ENCODE measurements at regions not wholly inside any gene's neighbourhood (a gene's known extent, or its start where the extent isn't known, plus 50 kb on each side); places are given as distances from the start of the nearest gene placed in this dataset.
"Not testable (repeated sequence)": the region's sequence is repeated elsewhere in the genome, so short reads cannot be mapped to it uniquely, and the experiment has no call there.

DNA sequence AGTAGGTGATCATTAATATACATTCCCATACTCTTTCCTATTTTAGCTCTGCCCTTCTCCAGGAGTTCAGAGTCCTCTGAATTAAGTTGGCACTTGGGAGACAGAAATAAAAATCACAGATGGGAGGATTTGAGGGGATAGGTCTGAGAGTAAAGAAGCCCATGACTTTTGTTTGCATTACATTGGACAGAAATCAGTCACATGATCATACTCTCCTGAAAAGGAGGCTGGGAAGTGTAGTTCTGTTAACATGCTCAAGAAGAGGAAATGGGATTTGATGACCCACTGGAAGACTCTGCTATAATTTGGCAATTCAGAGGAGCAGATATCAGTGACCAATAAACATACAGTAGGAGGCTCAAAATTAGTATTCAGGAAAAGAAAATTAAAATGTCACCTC, 674.9 kb upstream of the C16orf82 start:
- no peak for ATAC-seq (ENCODE audit: low FRiP score)
- Histone ChIP-seq H3K9me3 (ENCODE audit: control insufficient read depth, low read length) (no peaks in the 10 kb centered on the region), H3K36me3 (ENCODE audit: control insufficient read depth in 1 of 2, insufficient read depth in 2 of 2, low read length in 1 of 2) (no peaks in the 10 kb centered on the region), H3K27ac (ENCODE audit: low read depth in 1 of 2, low read length in 2 of 2) (no peak overlapping the region), H3K4me3 (ENCODE audit: low read length in 2 of 2) (no peak overlapping the region), H3K27me3 (ENCODE audit: control insufficient read depth in 1 of 2, insufficient read depth in 2 of 2, low read length in 1 of 2) (no peaks in the 10 kb centered on the region), H3K4me1 (ENCODE audit: control insufficient read depth in 1 of 2, insufficient read depth in 2 of 2, low read length in 2 of 2) (no peaks in the 10 kb centered on the region)
- intact Hi-C loops (cut with DNase I), result no loop called here
- DNase-seq, result no peak

DNA sequence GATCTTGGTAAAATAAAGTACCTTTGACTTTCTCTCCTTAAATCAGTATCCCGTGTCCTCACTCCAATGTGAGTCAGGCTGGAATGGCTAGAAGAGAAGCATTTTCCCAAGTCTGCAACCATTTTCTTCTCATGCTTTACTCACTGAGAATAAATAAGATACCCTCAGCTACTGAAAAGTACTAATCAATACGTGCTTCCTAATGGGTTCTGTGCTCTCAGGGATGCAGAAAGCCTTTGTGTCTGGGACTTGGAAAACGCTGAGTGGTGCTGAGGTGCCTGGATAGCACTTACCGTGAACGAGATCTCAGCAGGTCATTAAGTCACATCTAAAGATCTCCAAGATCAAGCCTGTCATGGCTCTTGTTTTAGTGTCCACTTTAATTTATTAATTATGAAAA, 672.3 kb upstream of the C16orf82 start:
- H3K27me3 ChIP-seq (ENCODE audit: control insufficient read depth in 1 of 2, insufficient read depth in 2 of 2, low read length in 1 of 2), result no peaks in the 10 kb centered on the region
- H3K4me3 ChIP-seq (ENCODE audit: low read length in 2 of 2), result no peak overlapping the region
- intact Hi-C loops (cut with DNase I), result no loop called here
- H3K27ac ChIP-seq (ENCODE audit: low read depth in 1 of 2, low read length in 2 of 2), result no peak overlapping the region
- no peaks in the 10 kb centered on the region for H3K36me3 ChIP-seq (ENCODE audit: control insufficient read depth in 1 of 2, insufficient read depth in 2 of 2, low read length in 1 of 2)
- 63 to 64% methylated on average over 5 of the region's 5 CpGs for WGBS, 2 donors
- no peaks in the 10 kb centered on the region for H3K9me3 ChIP-seq (ENCODE audit: control insufficient read depth, low read length)
- no peaks in the 10 kb centered on the region for H3K4me1 ChIP-seq (ENCODE audit: control insufficient read depth in 1 of 2, insufficient read depth in 2 of 2, low read length in 2 of 2)
- DNase-seq (no peak), ATAC-seq (ENCODE audit: low FRiP score) (no peak)

DNA sequence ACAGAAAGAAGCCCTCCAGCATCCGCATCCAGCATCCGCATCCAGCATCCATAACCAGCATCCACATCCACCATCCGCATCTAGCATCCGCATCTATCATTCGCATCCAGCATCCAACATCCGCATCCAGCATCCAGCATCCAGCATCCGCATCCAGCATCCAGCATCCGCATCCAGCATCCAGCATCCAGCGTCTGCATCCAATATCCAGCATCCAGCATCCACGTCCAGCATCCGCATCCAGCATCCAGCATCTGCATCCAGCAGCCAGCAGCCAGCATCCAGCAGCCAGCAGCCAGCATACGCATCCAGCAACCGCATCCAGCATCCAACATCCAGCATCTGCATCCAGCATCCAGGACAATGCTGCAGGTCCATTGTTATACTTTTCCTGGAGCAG, 671.0 kb upstream of the C16orf82 start:
- H3K27me3 ChIP-seq (ENCODE audit: control insufficient read depth in 1 of 2, insufficient read depth in 2 of 2, low read length in 1 of 2), result no peaks in the 10 kb centered on the region
- H3K36me3 ChIP-seq (ENCODE audit: control insufficient read depth in 1 of 2, insufficient read depth in 2 of 2, low read length in 1 of 2), result no peaks in the 10 kb centered on the region
- intact Hi-C loops (cut with DNase I), result no loop called here
- ATAC-seq (ENCODE audit: low FRiP score) (no peak), DNase-seq (no peak)
- no peak overlapping the region for H3K4me3 ChIP-seq (ENCODE audit: low read length in 2 of 2)
- no peaks in the 10 kb centered on the region for H3K4me1 ChIP-seq (ENCODE audit: control insufficient read depth in 1 of 2, insufficient read depth in 2 of 2, low read length in 2 of 2)
- H3K9me3 ChIP-seq (ENCODE audit: control insufficient read depth, low read length), result no peaks in the 10 kb centered on the region
- WGBS, 2 donors, result 86 to 87% methylated on average over 13 of the region's 13 CpGs
- H3K27ac ChIP-seq (ENCODE audit: low read depth in 1 of 2, low read length in 2 of 2), result no peak overlapping the region

DNA sequence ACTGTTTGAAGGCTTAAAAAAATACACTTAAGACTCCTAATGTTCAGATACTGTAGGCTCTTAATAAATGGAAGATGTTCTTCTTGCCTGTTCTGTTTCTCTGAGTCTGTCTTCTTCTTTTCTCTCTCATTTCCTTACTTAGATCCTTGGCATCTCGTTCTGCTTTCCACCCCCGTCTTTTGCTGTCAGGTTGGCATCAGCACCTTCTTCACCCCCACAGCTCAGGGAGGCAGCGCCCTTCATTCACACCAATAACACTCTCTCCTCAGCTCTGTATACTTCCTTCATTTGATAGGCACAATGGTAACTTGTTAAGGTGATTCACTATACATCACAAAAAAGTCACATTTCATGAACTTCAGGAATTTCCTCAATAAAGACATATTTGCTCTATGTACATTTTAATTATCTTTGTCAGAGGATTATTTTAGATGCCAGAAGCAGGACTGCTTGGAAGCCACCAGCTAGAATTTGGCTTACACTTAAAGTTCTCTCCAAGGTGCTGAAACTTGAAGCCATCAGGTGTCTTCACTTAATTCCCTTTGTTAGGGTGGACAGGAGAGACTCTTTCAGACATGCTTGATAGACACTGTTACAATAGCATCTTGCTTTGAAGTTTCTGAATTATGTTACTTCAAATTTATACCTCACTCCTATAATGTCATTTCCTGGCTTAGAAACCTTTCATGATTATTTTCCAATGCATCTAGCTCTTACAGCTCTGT, 670.1 kb upstream of the C16orf82 start:
- intact Hi-C loops (cut with DNase I), result no loop called here

DNA sequence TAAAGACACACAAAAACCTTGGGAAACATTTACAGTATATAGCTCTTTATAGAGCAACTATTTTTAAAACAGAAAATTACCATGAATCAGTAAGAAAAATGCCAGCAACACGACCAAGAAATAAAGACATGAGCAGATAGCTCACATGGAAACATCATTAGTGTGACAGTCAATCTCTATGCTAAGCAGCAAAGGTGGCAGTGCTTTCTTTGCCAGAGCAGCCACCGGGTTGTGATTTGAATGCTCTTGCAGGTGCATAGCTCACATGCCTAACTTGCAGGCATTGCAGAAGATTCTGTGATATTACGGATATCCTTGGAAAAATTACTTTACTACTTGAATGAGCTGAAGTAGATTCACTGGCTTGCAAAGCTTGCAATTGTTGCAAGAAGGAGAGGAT, 652.9 kb upstream of the C16orf82 start:
- no peak overlapping the region for H3K27ac ChIP-seq (ENCODE audit: low read depth in 1 of 2, low read length in 2 of 2)
- H3K4me1 ChIP-seq (ENCODE audit: control insufficient read depth in 1 of 2, insufficient read depth in 2 of 2, low read length in 2 of 2), result no peaks in the 10 kb centered on the region
- DNase-seq (no peak), ATAC-seq (ENCODE audit: low FRiP score) (no peak)
- H3K4me3 ChIP-seq (ENCODE audit: low read length in 2 of 2), result no peak overlapping the region
- no peaks in the 10 kb centered on the region for H3K27me3 ChIP-seq (ENCODE audit: control insufficient read depth in 1 of 2, insufficient read depth in 2 of 2, low read length in 1 of 2)
- H3K36me3 ChIP-seq (ENCODE audit: control insufficient read depth in 1 of 2, insufficient read depth in 2 of 2, low read length in 1 of 2), result no peaks in the 10 kb centered on the region
- no peaks in the 10 kb centered on the region for H3K9me3 ChIP-seq (ENCODE audit: control insufficient read depth, low read length)
- 37 to 51% methylated on average over 3 of the region's 3 CpGs for WGBS, 2 donors
- intact Hi-C loops (cut with DNase I), result no loop called here

More for the DNA sequence above, 670.1 kb upstream of the C16orf82 start:
- no peak for ATAC-seq (ENCODE audit: low FRiP score)
- Histone ChIP-seq H3K36me3 (ENCODE audit: control insufficient read depth in 1 of 2, insufficient read depth in 2 of 2, low read length in 1 of 2) (no peaks in the 10 kb centered on the region), H3K4me1 (ENCODE audit: control insufficient read depth in 1 of 2, insufficient read depth in 2 of 2, low read length in 2 of 2) (no peaks in the 10 kb centered on the region), H3K9me3 (ENCODE audit: control insufficient read depth, low read length) (no peaks in the 10 kb centered on the region), H3K27me3 (ENCODE audit: control insufficient read depth in 1 of 2, insufficient read depth in 2 of 2, low read length in 1 of 2) (no peaks in the 10 kb centered on the region), H3K27ac (ENCODE audit: low read depth in 1 of 2, low read length in 2 of 2) (no peak overlapping the region), H3K4me3 (ENCODE audit: low read length in 2 of 2) (no peak overlapping the region)
- WGBS, 2 donors, result 50 to 55% methylated on average over 3 of the region's 3 CpGs
- DNase-seq, result no peak

DNA sequence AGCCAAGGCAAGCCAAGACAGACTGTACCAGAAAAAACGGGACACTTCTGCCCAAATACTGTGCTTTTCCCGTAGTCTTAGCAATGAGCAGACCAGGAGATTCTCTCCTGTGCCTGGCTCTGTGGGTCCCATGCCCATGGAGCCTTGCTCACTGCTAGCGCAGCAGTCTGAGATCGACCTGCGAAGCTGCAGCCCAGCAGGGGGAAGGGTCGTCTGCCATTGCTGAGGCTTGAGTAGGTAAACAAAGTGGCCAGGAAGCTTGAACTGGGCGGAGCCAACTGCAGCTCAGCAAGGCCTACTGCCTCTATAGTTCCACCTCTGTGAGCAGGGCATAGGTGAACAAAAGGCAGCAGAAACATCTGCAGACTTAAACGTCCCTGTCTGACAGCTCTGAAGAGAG, 647.3 kb upstream of the C16orf82 start:
- H3K4me3 ChIP-seq (ENCODE audit: low read length in 2 of 2); ATAC-seq (ENCODE audit: low FRiP score); H3K9me3 ChIP-seq (ENCODE audit: control insufficient read depth, low read length); intact Hi-C loops (cut with DNase I); H3K27ac ChIP-seq (ENCODE audit: low read depth in 1 of 2, low read length in 2 of 2); H3K36me3 ChIP-seq (ENCODE audit: control insufficient read depth in 1 of 2, insufficient read depth in 2 of 2, low read length in 1 of 2); H3K27me3 ChIP-seq (ENCODE audit: control insufficient read depth in 1 of 2, insufficient read depth in 2 of 2, low read length in 1 of 2); H3K4me1 ChIP-seq (ENCODE audit: control insufficient read depth in 1 of 2, insufficient read depth in 2 of 2, low read length in 2 of 2); DNase-seq: not testable (repeated sequence)
- WGBS, 2 donors, result 48 to 51% methylated on average over 8 of the region's 8 CpGs

DNA sequence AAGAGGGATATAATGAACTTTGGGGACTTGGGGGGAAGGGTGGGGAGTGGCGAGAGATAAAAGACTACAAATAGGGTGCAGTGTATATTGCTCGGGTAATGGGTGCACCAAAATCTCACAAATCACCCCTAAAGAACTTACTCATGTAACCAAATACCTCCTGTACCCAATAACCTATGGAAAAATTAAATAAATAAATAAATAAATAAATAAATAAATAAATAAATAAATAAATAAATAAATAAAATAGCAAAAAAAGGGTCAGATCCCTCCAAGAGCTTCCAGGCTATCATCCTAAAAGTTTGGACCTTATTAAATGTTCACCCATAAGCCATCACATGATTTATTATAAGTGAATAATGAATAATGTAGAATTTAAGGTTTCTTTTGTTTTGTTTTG, 636.1 kb upstream of the C16orf82 start:
- WGBS, 2 donors, result 79 to 85% methylated on average over 2 of the region's 2 CpGs
- H3K4me3 ChIP-seq (ENCODE audit: low read length in 2 of 2), result no peak overlapping the region

DNA sequence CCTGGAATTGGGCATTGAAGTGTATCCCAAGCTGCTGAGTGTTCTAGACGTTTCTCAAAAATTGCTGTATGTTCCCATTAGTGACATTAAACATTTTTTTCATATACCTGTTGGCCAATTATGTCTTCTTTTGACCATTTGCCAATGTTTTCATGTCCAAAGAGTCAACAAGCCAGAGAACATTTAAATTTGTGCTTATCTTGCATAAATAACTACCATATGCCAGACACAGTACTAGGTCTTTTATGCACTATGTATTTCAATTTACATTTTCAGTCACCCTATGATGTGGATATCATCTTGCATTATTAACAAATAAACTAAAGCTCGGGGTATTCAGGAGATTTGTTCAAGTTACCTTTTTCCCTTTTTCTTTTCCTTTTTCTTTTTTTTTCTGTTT, 632.9 kb upstream of the C16orf82 start:
- H3K27ac ChIP-seq (ENCODE audit: low read depth in 1 of 2, low read length in 2 of 2), result no peak overlapping the region
- H3K27me3 ChIP-seq (ENCODE audit: control insufficient read depth in 1 of 2, insufficient read depth in 2 of 2, low read length in 1 of 2), result no peaks in the 10 kb centered on the region
- no peaks in the 10 kb centered on the region for H3K36me3 ChIP-seq (ENCODE audit: control insufficient read depth in 1 of 2, insufficient read depth in 2 of 2, low read length in 1 of 2)
- ATAC-seq (ENCODE audit: low FRiP score), result no peak
- H3K4me3 ChIP-seq (ENCODE audit: low read length in 2 of 2), result no peak overlapping the region
- no peaks in the 10 kb centered on the region for H3K4me1 ChIP-seq (ENCODE audit: control insufficient read depth in 1 of 2, insufficient read depth in 2 of 2, low read length in 2 of 2)
- no peaks in the 10 kb centered on the region for H3K9me3 ChIP-seq (ENCODE audit: control insufficient read depth, low read length)
- DNase-seq, result no peak
- intact Hi-C loops (cut with DNase I), result no loop called here
- WGBS, 2 donors, result 51 to 54% methylated on average over 2 of the region's 2 CpGs

More for the DNA sequence above, 636.1 kb upstream of the C16orf82 start:
- intact Hi-C loops (cut with DNase I), result no loop called here
- no peak for ATAC-seq (ENCODE audit: low FRiP score)
- H3K27me3 ChIP-seq (ENCODE audit: control insufficient read depth in 1 of 2, insufficient read depth in 2 of 2, low read length in 1 of 2), result no peaks in the 10 kb centered on the region
- H3K36me3 ChIP-seq (ENCODE audit: control insufficient read depth in 1 of 2, insufficient read depth in 2 of 2, low read length in 1 of 2), result no peaks in the 10 kb centered on the region
- no peaks in the 10 kb centered on the region for H3K4me1 ChIP-seq (ENCODE audit: control insufficient read depth in 1 of 2, insufficient read depth in 2 of 2, low read length in 2 of 2)
- H3K27ac ChIP-seq (ENCODE audit: low read depth in 1 of 2, low read length in 2 of 2), result no peak overlapping the region
- no peak for DNase-seq
- no peaks in the 10 kb centered on the region for H3K9me3 ChIP-seq (ENCODE audit: control insufficient read depth, low read length)

DNA sequence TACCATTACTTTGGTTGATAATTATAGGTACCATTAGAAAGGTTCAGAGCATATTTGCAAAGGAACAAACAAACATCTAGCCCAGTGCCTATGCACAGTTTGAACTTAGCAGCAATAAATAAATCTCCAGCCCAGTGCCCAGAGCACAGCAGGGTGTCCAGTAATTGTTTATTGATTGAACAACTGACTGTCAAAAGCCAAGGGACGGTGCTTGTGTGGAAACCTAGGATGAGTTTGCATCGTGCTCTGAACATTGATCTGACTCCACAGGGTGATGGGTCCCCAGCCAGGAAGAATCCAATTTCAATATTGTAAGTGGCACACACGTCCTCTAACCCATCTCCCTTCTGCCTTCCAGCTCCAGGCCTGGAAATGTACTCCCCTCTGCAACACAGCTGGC, 625.5 kb upstream of the C16orf82 start:
- Histone ChIP-seq H3K4me1 (ENCODE audit: control insufficient read depth in 1 of 2, insufficient read depth in 2 of 2, low read length in 2 of 2) (no peaks in the 10 kb centered on the region), H3K4me3 (ENCODE audit: low read length in 2 of 2) (no peak overlapping the region), H3K27ac (ENCODE audit: low read depth in 1 of 2, low read length in 2 of 2) (no peak overlapping the region), H3K27me3 (ENCODE audit: control insufficient read depth in 1 of 2, insufficient read depth in 2 of 2, low read length in 1 of 2) (no peaks in the 10 kb centered on the region), H3K36me3 (ENCODE audit: control insufficient read depth in 1 of 2, insufficient read depth in 2 of 2, low read length in 1 of 2) (no peaks in the 10 kb centered on the region), H3K9me3 (ENCODE audit: control insufficient read depth, low read length) (peaks cover 2% of the 10 kb centered on the region)
- ATAC-seq (ENCODE audit: low FRiP score) (no peak), DNase-seq (no peak)
- intact Hi-C loops (cut with DNase I), result no loop called here
- 39 to 44% methylated on average over 3 of the region's 3 CpGs for WGBS, 2 donors
